ENCODE measurements at regions not wholly inside any gene's neighbourhood (a gene's known extent, or its start where the extent isn't known, plus 50 kb on each side); places are given as distances from the start of the nearest gene placed in this dataset.

GRCh38 chr2:160936044-160936806 lies 224.0 kb upstream of the TANK start:
- no peaks in the 10 kb centered on the region for H3K27me3 ChIP-seq
- H3K27ac ChIP-seq: peak overlapping the region in 2 of 4 donors; percentile 13 to 56
- intact Hi-C loops (cut with DNase I): no loop called here
- no peak overlapping the region for H3K4me3 ChIP-seq
- 61 to 73% methylated on average over 5 of the region's 5 CpGs for WGBS, 2 donors
- TF ChIP-seq CTCF (IDR thresholded peaks at IDR 0.05) (no peak), POLR2A (IDR thresholded peaks at IDR 0.05) (no peak)
- peaks cover 0 to 10% (median 7%) of the 10 kb centered on the region in 3 donors for H3K4me1 ChIP-seq
- H3K36me3 ChIP-seq: no peaks in the 10 kb centered on the region
- DNase-seq: no peak
- H3K9me3 ChIP-seq: no peaks in the 10 kb centered on the region

- WGBS, 2 donors: 76 to 90% methylated on average over 1 of the region's 1 CpG
- DNase-seq: no peak
- no peak overlapping the region for H3K4me3 ChIP-seq
- intact Hi-C loops (cut with DNase I): no loop called here
- TF ChIP-seq CTCF (IDR thresholded peaks at IDR 0.05) (no peak), POLR2A (IDR thresholded peaks at IDR 0.05) (no peak)
- peaks cover 0 to 12% (median 7%) of the 10 kb centered on the region in 3 donors for H3K4me1 ChIP-seq
- H3K9me3 ChIP-seq: no peaks in the 10 kb centered on the region
- H3K36me3 ChIP-seq: no peaks in the 10 kb centered on the region
- no peak overlapping the region for H3K27ac ChIP-seq
- no peaks in the 10 kb centered on the region for H3K27me3 ChIP-seq
Observed at GRCh38 chr2:160940271-160940670, 220.0 kb upstream of the TANK start.

GRCh38 chr2:160940699-160941098 lies 219.5 kb upstream of the TANK start:
- Histone ChIP-seq H3K27ac (no peak overlapping the region), H3K4me3 (no peak overlapping the region), H3K4me1 (peaks cover 0 to 12% (median 7%) of the 10 kb centered on the region in 3 donors), H3K9me3 (no peaks in the 10 kb centered on the region), H3K36me3 (no peaks in the 10 kb centered on the region), H3K27me3 (no peaks in the 10 kb centered on the region)
- DNase-seq: no peak
- no peak for TF ChIP-seq POLR2A (IDR thresholded peaks at IDR 0.05)
- TF ChIP-seq CTCF (IDR thresholded peaks at IDR 0.05): no peak
- intact Hi-C loops (cut with DNase I): no loop called here
- 13 to 54% methylated on average over 2 of the region's 2 CpGs for whole genome bisulfite sequencing, 2 donors

- H3K27ac ChIP-seq: no peak overlapping the region
- peaks cover 0 to 12% (median 7%) of the 10 kb centered on the region in 3 donors for H3K4me1 ChIP-seq
- WGBS, 2 donors: 67 to 71% methylated on average over 1 of the region's 1 CpG
- no peak for TF ChIP-seq CTCF (IDR thresholded peaks at IDR 0.05)
- TF ChIP-seq POLR2A (IDR thresholded peaks at IDR 0.05): no peak
- intact Hi-C loops (cut with DNase I): no loop called here
- H3K9me3 ChIP-seq: no peaks in the 10 kb centered on the region
- H3K27me3 ChIP-seq: no peaks in the 10 kb centered on the region
- no peak for DNase-seq
- H3K4me3 ChIP-seq: no peak overlapping the region
- H3K36me3 ChIP-seq: no peaks in the 10 kb centered on the region
Observed at GRCh38 chr2:160941290-160941846, 218.9 kb upstream of the TANK start.

GRCh38 chr2:160942476-160943142 lies 217.6 kb upstream of the TANK start:
- no peak for TF ChIP-seq POLR2A (IDR thresholded peaks at IDR 0.05)
- TF ChIP-seq CTCF (IDR thresholded peaks at IDR 0.05): no peak
- DNase-seq: no peak
- Histone ChIP-seq H3K27me3 (no peaks in the 10 kb centered on the region), H3K4me3 (no peak overlapping the region), H3K9me3 (no peaks in the 10 kb centered on the region), H3K4me1 (peaks cover 0 to 12% (median 7%) of the 10 kb centered on the region in 3 donors), H3K27ac (no peak overlapping the region), H3K36me3 (no peaks in the 10 kb centered on the region)
- intact Hi-C loops (cut with DNase I): no loop called here
- WGBS, 2 donors: 83 to 85% methylated on average over 10 of the region's 10 CpGs

Measured in esophagus squamous epithelium (tissue), 5 donors.